C4-2B (cell line): ENCODE measurements at regions not wholly inside any gene's neighbourhood (a gene's known extent, or its start where the extent isn't known, plus 50 kb on each side); places are given as distances from the start of the nearest gene placed in this dataset.

Experiments
- H3K27ac ChIP-seq: fragments of 450-650 bp; 2 replicates; pipeline ENCODE4 v1.5.1; 2017
- CTCF ChIP-seq: fragments of 450-650 bp; conservative IDR thresholded peaks from 2 replicates; pipeline ENCODE4 v1.5.1; 2017; ENCODE audit warnings: mild to moderate bottlenecking
- ZFX ChIP-seq: fragments of 450-650 bp; IDR thresholded peaks from 2 replicates; pipeline ENCODE4 v1.6.1; 2017

GRCh38 chr7:114303301-114303700 lies 111.3 kb upstream of the FOXP2 start:
- TF ChIP-seq CTCF (no peak), ZFX (no peak)
- no peak overlapping the region for H3K27ac ChIP-seq

GRCh38 chr7:114302858-114303257 lies 111.8 kb upstream of the FOXP2 start:
- TF ChIP-seq ZFX (no peak), CTCF (no peak)
- H3K27ac ChIP-seq = no peak overlapping the region

GRCh38 chr7:114298011-114298410 lies 116.6 kb upstream of the FOXP2 start:
- no peak overlapping the region for H3K27ac ChIP-seq

GRCh38 chr7:114297121-114297520 lies 117.5 kb upstream of the FOXP2 start:
- no peak overlapping the region for H3K27ac ChIP-seq
- no peak for TF ChIP-seq ZFX
- no peak for TF ChIP-seq CTCF

More at GRCh38 chr7:114298011-114298410, 116.6 kb upstream of the FOXP2 start:
- no peak for TF ChIP-seq ZFX
- TF ChIP-seq CTCF = no peak

- TF ChIP-seq ZFX (no peak), CTCF (no peak)
- H3K27ac ChIP-seq = no peak overlapping the region
Measured at GRCh38 chr7:114295522-114295921, 119.1 kb upstream of the FOXP2 start.

GRCh38 chr7:114294036-114294435 lies 120.6 kb upstream of the FOXP2 start:
- no peak for TF ChIP-seq CTCF
- no peak for TF ChIP-seq ZFX
- H3K27ac ChIP-seq = no peak overlapping the region

- H3K27ac ChIP-seq = no peak overlapping the region
- TF ChIP-seq ZFX = no peak
- TF ChIP-seq CTCF = no peak
Measured at GRCh38 chr7:114293289-114294012, 121.2 kb upstream of the FOXP2 start.
